ENCODE measurements at regions not wholly inside any gene's neighbourhood (a gene's known extent, or its start where the extent isn't known, plus 50 kb on each side); places are given as distances from the start of the nearest gene placed in this dataset.

DNA sequence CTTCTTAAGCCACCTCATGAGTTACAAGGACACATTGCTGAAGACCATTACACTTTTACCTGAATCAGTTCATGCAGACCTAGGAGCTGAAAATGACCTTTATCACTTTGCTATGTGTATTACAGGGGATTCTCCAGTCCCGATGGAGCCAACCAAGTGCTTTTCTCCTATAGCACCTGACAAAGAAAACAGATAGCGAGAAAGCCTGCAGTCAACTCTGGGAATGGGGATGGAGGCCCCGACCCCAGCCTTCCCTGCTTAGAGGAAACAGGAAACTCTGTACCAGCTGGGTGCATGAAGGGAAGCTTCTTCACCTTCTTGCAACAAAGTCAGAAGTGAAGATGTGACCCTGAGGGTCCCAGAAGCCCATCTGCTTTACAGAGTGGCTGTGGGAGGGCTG, 168.3 kb upstream of the SEMA6D start:
- H3K9me3 ChIP-seq (replicated peaks; ENCODE audit: insufficient read depth, low read length), result no peaks in the 10 kb centered on the region
- H3K9ac ChIP-seq (ENCODE audit: low read length), result no peak overlapping the region
- no peaks in the 10 kb centered on the region for H3K4me1 ChIP-seq (ENCODE audit: low read length)
- H3K79me2 ChIP-seq (ENCODE audit: low read length), result no peaks in the 10 kb centered on the region
- no peaks in the 10 kb centered on the region for H3K27me3 ChIP-seq (replicated peaks; ENCODE audit: insufficient read depth, low read length)
- no peak overlapping the region for H3K4me3 ChIP-seq (ENCODE audit: low read length)
- no peak overlapping the region for H2AFZ ChIP-seq (ENCODE audit: low read length)
- no peaks in the 10 kb centered on the region for H4K20me1 ChIP-seq (ENCODE audit: insufficient read depth, low read length)
- no peak overlapping the region for H3K4me2 ChIP-seq (ENCODE audit: low read depth, low read length)
- TF ChIP-seq, protein P1, sequence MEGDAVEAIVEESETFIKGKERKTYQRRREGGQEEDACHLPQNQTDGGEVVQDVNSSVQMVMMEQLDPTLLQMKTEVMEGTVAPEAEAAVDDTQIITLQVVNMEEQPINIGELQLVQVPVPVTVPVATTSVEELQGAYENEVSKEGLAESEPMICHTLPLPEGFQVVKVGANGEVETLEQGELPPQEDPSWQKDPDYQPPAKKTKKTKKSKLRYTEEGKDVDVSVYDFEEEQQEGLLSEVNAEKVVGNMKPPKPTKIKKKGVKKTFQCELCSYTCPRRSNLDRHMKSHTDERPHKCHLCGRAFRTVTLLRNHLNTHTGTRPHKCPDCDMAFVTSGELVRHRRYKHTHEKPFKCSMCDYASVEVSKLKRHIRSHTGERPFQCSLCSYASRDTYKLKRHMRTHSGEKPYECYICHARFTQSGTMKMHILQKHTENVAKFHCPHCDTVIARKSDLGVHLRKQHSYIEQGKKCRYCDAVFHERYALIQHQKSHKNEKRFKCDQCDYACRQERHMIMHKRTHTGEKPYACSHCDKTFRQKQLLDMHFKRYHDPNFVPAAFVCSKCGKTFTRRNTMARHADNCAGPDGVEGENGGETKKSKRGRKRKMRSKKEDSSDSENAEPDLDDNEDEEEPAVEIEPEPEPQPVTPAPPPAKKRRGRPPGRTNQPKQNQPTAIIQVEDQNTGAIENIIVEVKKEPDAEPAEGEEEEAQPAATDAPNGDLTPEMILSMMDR (IDR thresholded peaks at IDR 0.05; ENCODE audit: low read length), result no peak
- TF ChIP-seq EZH2phosphoT487 (IDR thresholded peaks at IDR 0.05; ENCODE audit: low read length) (no peak), EZH2 (optimal IDR thresholded peaks at IDR 0.05; ENCODE audit: low read depth, low read length) (no peak)
- DNase-seq, result no peak
- no peak overlapping the region for H3K27ac ChIP-seq (ENCODE audit: low read length)
- H3K36me3 ChIP-seq (replicated peaks; ENCODE audit: insufficient read depth, low read length), result no peaks in the 10 kb centered on the region
- H3F3A ChIP-seq (ENCODE audit: insufficient read depth, low read length), result no peaks in the 10 kb centered on the region
- no peaks in the 10 kb centered on the region for H3K9me2 ChIP-seq (replicated peaks; ENCODE audit: insufficient read depth, low read length)

DNA sequence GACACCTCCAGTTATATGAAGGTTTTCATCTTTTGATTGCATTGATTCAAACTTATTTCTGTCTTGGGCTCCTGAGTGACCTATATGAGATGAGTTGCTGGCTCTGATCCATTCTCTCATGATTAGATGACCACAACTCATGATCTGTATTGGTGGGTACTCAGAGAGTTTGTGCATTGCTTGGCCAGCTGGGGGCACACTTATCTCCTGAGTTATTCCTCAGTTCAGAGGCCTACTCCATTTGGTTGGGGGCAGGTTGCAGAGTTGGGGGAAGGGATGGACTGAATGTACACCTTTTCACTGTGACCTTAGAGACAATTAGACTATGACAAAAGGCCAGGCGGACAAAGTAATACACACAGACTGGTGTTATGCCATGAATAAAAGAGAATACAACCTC, 166.2 kb upstream of the SEMA6D start:
- Histone ChIP-seq H3K36me3 (replicated peaks; ENCODE audit: insufficient read depth, low read length) (no peaks in the 10 kb centered on the region), H3K9me3 (replicated peaks; ENCODE audit: insufficient read depth, low read length) (no peaks in the 10 kb centered on the region), H3F3A (ENCODE audit: insufficient read depth, low read length) (no peaks in the 10 kb centered on the region), H3K4me3 (ENCODE audit: low read length) (no peak overlapping the region), H2AFZ (ENCODE audit: low read length) (no peak overlapping the region), H3K27ac (ENCODE audit: low read length) (no peak overlapping the region), H4K20me1 (ENCODE audit: insufficient read depth, low read length) (no peaks in the 10 kb centered on the region), H3K4me2 (ENCODE audit: low read depth, low read length) (no peak overlapping the region), H3K79me2 (ENCODE audit: low read length) (no peaks in the 10 kb centered on the region), H3K27me3 (replicated peaks; ENCODE audit: insufficient read depth, low read length) (no peaks in the 10 kb centered on the region), H3K9me2 (replicated peaks; ENCODE audit: insufficient read depth, low read length) (no peaks in the 10 kb centered on the region), H3K9ac (ENCODE audit: low read length) (no peak overlapping the region), H3K4me1 (ENCODE audit: low read length) (no peaks in the 10 kb centered on the region)
- no peak for DNase-seq
- TF ChIP-seq EZH2 (optimal IDR thresholded peaks at IDR 0.05; ENCODE audit: low read depth, low read length) (no peak), EZH2phosphoT487 (IDR thresholded peaks at IDR 0.05; ENCODE audit: low read length) (no peak)
- TF ChIP-seq, protein P1 (IDR thresholded peaks at IDR 0.05; ENCODE audit: low read length), result no peak

DNA sequence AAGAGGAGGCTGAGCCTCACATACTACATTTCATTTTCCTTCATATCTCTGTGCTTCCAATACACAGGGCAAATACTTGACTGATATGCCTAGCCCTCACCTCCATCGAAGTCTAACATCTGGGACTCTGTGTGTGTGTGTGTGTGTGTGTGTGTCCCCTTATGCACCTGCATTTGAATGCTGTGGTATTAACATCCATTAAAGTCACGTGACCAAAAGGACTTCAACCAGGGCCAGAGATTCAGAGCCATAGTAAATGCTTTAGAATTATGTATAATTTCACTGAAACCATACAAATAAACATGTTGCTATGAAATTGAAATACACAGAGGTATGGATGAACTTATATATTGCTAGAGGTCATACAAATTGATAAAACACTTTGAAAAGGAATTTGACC, 165.8 kb upstream of the SEMA6D start:
- H3K4me2 ChIP-seq (ENCODE audit: low read depth, low read length), result no peak overlapping the region
- no peaks in the 10 kb centered on the region for H4K20me1 ChIP-seq (ENCODE audit: insufficient read depth, low read length)
- no peak for DNase-seq
- H3K27me3 ChIP-seq (replicated peaks; ENCODE audit: insufficient read depth, low read length), result no peaks in the 10 kb centered on the region
- H3K4me3 ChIP-seq (ENCODE audit: low read length), result no peak overlapping the region
- H3K27ac ChIP-seq (ENCODE audit: low read length), result no peak overlapping the region
- H3K4me1 ChIP-seq (ENCODE audit: low read length), result no peaks in the 10 kb centered on the region
- H3F3A ChIP-seq (ENCODE audit: insufficient read depth, low read length), result no peaks in the 10 kb centered on the region
- H3K9me3 ChIP-seq (replicated peaks; ENCODE audit: insufficient read depth, low read length), result no peaks in the 10 kb centered on the region
- no peaks in the 10 kb centered on the region for H3K79me2 ChIP-seq (ENCODE audit: low read length)
- no peak overlapping the region for H2AFZ ChIP-seq (ENCODE audit: low read length)
- no peak overlapping the region for H3K9ac ChIP-seq (ENCODE audit: low read length)
- TF ChIP-seq EZH2 (optimal IDR thresholded peaks at IDR 0.05; ENCODE audit: low read depth, low read length) (no peak), EZH2phosphoT487 (IDR thresholded peaks at IDR 0.05; ENCODE audit: low read length) (no peak)
- TF ChIP-seq, protein P1 (IDR thresholded peaks at IDR 0.05; ENCODE audit: low read length), result no peak
- H3K9me2 ChIP-seq (replicated peaks; ENCODE audit: insufficient read depth, low read length), result no peaks in the 10 kb centered on the region
- no peaks in the 10 kb centered on the region for H3K36me3 ChIP-seq (replicated peaks; ENCODE audit: insufficient read depth, low read length)

All from MM.1S (cell line).